ENCODE measurements at regions not wholly inside any gene's neighbourhood (a gene's known extent, or its start where the extent isn't known, plus 50 kb on each side); places are given as distances from the start of the nearest gene placed in this dataset.
A peak's percentile ranks its signal among the peaks of the same experiment; 100 is the strongest.
"Not testable (repeated sequence)": the region's sequence is repeated elsewhere in the genome, so short reads cannot be mapped to it uniquely, and the experiment has no call there.

GRCh38 chr20:40967700-40968099 lies 60.9 kb upstream of the TOP1 start:
- no peak overlapping the region for H3K4me3 ChIP-seq (ENCODE audit: control insufficient read depth in 1 of 7, extremely low read depth in 1 of 7, insufficient read depth in 4 of 7, low read depth in 2 of 7, low read length in 6 of 7)
- H3K27ac ChIP-seq (ENCODE audit: insufficient read depth in 1 of 2, low read depth in 1 of 2, low read length in 2 of 2, poor library complexity in 1 of 2, severe bottlenecking in 2 of 2) = no peak overlapping the region
- peaks cover 0 to 4% (median 0%) of the 10 kb centered on the region in 5 experiments for H3K27me3 ChIP-seq (replicated peaks in 2 of 5; ENCODE audit: control insufficient read depth in 4 of 5, insufficient read depth in 5 of 5, low read length in 4 of 5)
- POLR2A ChIA-PET = no interaction called here
- H3K9me3 ChIP-seq (ENCODE audit: control extremely low read depth in 1 of 5, control insufficient read depth in 4 of 5, insufficient read depth in 2 of 5, low read depth in 1 of 5, low read length in 4 of 5) = no peaks in the 10 kb centered on the region
- H3K36me3 ChIP-seq (ENCODE audit: control insufficient read depth in 4 of 4, insufficient read depth in 4 of 4, low read length in 3 of 4) = no peaks in the 10 kb centered on the region
- DNase-seq = no peak
- peaks cover 0 to 12% (median 10%) of the 10 kb centered on the region in 4 experiments for H3K4me1 ChIP-seq (ENCODE audit: control extremely low read depth in 1 of 4, control insufficient read depth in 4 of 4, insufficient read depth in 4 of 4, low read length in 3 of 4)
- WGBS (ENCODE audit: insufficient coverage) = 88% methylated on average over 1 of the region's 4 CpGs
- CTCF ChIA-PET = interaction anchor here (0.6 to 9.8 kb wide), 27 partner anchors 11 to 1094 kb away, joined by 3 to 165 read pairs (median 5); no protein-coding TSS in a partner anchor

GRCh38 chr20:40968816-40969562 lies 59.6 kb upstream of the TOP1 start:
- WGBS (ENCODE audit: insufficient coverage) = 2% methylated on average over 7 of the region's 28 CpGs
- Histone ChIP-seq H3K4me3 (ENCODE audit: control insufficient read depth in 1 of 7, extremely low read depth in 1 of 7, insufficient read depth in 4 of 7, low read depth in 2 of 7, low read length in 6 of 7) (peak overlapping the region; percentile 34 to 77 (median 64)), H3K4me1 (ENCODE audit: control extremely low read depth in 1 of 4, control insufficient read depth in 4 of 4, insufficient read depth in 4 of 4, low read length in 3 of 4) (peaks cover 0 to 12% (median 8%) of the 10 kb centered on the region in 4 experiments)
- H3K36me3 ChIP-seq (ENCODE audit: control insufficient read depth in 4 of 4, insufficient read depth in 4 of 4, low read length in 3 of 4); H3K27me3 ChIP-seq (replicated peaks in 2 of 5; ENCODE audit: control insufficient read depth in 4 of 5, insufficient read depth in 5 of 5, low read length in 4 of 5); H3K9me3 ChIP-seq (ENCODE audit: control extremely low read depth in 1 of 5, control insufficient read depth in 4 of 5, insufficient read depth in 2 of 5, low read depth in 1 of 5, low read length in 4 of 5); H3K27ac ChIP-seq (ENCODE audit: insufficient read depth in 1 of 2, low read depth in 1 of 2, low read length in 2 of 2, poor library complexity in 1 of 2, severe bottlenecking in 2 of 2): not testable (repeated sequence)
- ChIA-PET CTCF (interaction anchor here (0.6 to 9.8 kb wide), 38 partner anchors 9 to 383 kb away, joined by 3 to 165 read pairs (median 4); no protein-coding TSS in a partner anchor), POLR2A (interaction anchor here (1.0 kb wide), 1 partner anchor 261 kb away, joined by 4 read pairs; no protein-coding TSS in a partner anchor)
- DNase-seq = peak; percentile 81 to 92 (median 89)

- Histone ChIP-seq H3K9me3 (ENCODE audit: control extremely low read depth in 1 of 5, control insufficient read depth in 4 of 5, insufficient read depth in 2 of 5, low read depth in 1 of 5, low read length in 4 of 5) (no peaks in the 10 kb centered on the region), H3K27ac (ENCODE audit: insufficient read depth in 1 of 2, low read depth in 1 of 2, low read length in 2 of 2, poor library complexity in 1 of 2, severe bottlenecking in 2 of 2) (no peak overlapping the region), H3K36me3 (ENCODE audit: control insufficient read depth in 4 of 4, insufficient read depth in 4 of 4, low read length in 3 of 4) (no peaks in the 10 kb centered on the region), H3K4me3 (ENCODE audit: control insufficient read depth in 1 of 7, extremely low read depth in 1 of 7, insufficient read depth in 4 of 7, low read depth in 2 of 7, low read length in 6 of 7) (no peak overlapping the region), H3K27me3 (replicated peaks in 2 of 5; ENCODE audit: control insufficient read depth in 4 of 5, insufficient read depth in 5 of 5, low read length in 4 of 5) (peaks cover 0 to 4% (median 0%) of the 10 kb centered on the region in 5 experiments), H3K4me1 (ENCODE audit: control extremely low read depth in 1 of 4, control insufficient read depth in 4 of 4, insufficient read depth in 4 of 4, low read length in 3 of 4) (peaks cover 0 to 12% (median 8%) of the 10 kb centered on the region in 4 experiments)
- CTCF ChIA-PET = interaction anchor here (1.2 to 9.8 kb wide), 5 partner anchors 21 to 124 kb away, joined by 3 to 165 read pairs (median 4); no protein-coding TSS in a partner anchor
- WGBS (ENCODE audit: insufficient coverage) = 100% methylated on average over 1 of the region's 6 CpGs
- no peak for DNase-seq
- POLR2A ChIA-PET = no interaction called here
Observed at GRCh38 chr20:40970218-40970617, 58.4 kb upstream of the TOP1 start.

- ChIA-PET POLR2A (no interaction called here), CTCF (interaction anchor here (1.1 to 7.6 kb wide), 2 partner anchors 10 to 14 kb away, joined by 3 to 36 read pairs; no protein-coding TSS in a partner anchor)
- no peak for DNase-seq
- Histone ChIP-seq H3K27me3 (replicated peaks in 2 of 5; ENCODE audit: control insufficient read depth in 4 of 5, insufficient read depth in 5 of 5, low read length in 4 of 5) (peaks cover 0 to 4% (median 0%) of the 10 kb centered on the region in 5 experiments), H3K4me1 (ENCODE audit: control extremely low read depth in 1 of 4, control insufficient read depth in 4 of 4, insufficient read depth in 4 of 4, low read length in 3 of 4) (no peaks in the 10 kb centered on the region), H3K9me3 (ENCODE audit: control extremely low read depth in 1 of 5, control insufficient read depth in 4 of 5, insufficient read depth in 2 of 5, low read depth in 1 of 5, low read length in 4 of 5) (peaks cover 0 to 26% (median 3%) of the 10 kb centered on the region in 5 experiments), H3K4me3 (ENCODE audit: control insufficient read depth in 1 of 7, extremely low read depth in 1 of 7, insufficient read depth in 4 of 7, low read depth in 2 of 7, low read length in 6 of 7) (no peak overlapping the region), H3K36me3 (ENCODE audit: control insufficient read depth in 4 of 4, insufficient read depth in 4 of 4, low read length in 3 of 4) (no peaks in the 10 kb centered on the region), H3K27ac (ENCODE audit: insufficient read depth in 1 of 2, low read depth in 1 of 2, low read length in 2 of 2, poor library complexity in 1 of 2, severe bottlenecking in 2 of 2) (no peak overlapping the region)
Observed at GRCh38 chr20:40977218-40977617, 51.4 kb upstream of the TOP1 start.

- POLR2A ChIA-PET = no interaction called here
- no peak for DNase-seq
- Histone ChIP-seq H3K4me3 (ENCODE audit: control insufficient read depth in 1 of 7, extremely low read depth in 1 of 7, insufficient read depth in 4 of 7, low read depth in 2 of 7, low read length in 6 of 7) (no peak overlapping the region), H3K27me3 (replicated peaks in 2 of 5; ENCODE audit: control insufficient read depth in 4 of 5, insufficient read depth in 5 of 5, low read length in 4 of 5) (peaks cover 0 to 4% (median 0%) of the 10 kb centered on the region in 5 experiments), H3K4me1 (ENCODE audit: control extremely low read depth in 1 of 4, control insufficient read depth in 4 of 4, insufficient read depth in 4 of 4, low read length in 3 of 4) (no peaks in the 10 kb centered on the region), H3K36me3 (ENCODE audit: control insufficient read depth in 4 of 4, insufficient read depth in 4 of 4, low read length in 3 of 4) (no peaks in the 10 kb centered on the region), H3K9me3 (ENCODE audit: control extremely low read depth in 1 of 5, control insufficient read depth in 4 of 5, insufficient read depth in 2 of 5, low read depth in 1 of 5, low read length in 4 of 5) (peaks cover 0 to 26% (median 3%) of the 10 kb centered on the region in 5 experiments), H3K27ac (ENCODE audit: insufficient read depth in 1 of 2, low read depth in 1 of 2, low read length in 2 of 2, poor library complexity in 1 of 2, severe bottlenecking in 2 of 2) (no peak overlapping the region)
- WGBS (ENCODE audit: insufficient coverage) = 100% methylated on average over 3 of the region's 3 CpGs
- CTCF ChIA-PET = interaction anchor here (1.6 to 15.5 kb wide), 3 partner anchors 10 to 117 kb away, joined by 5 to 156 read pairs (median 36); no protein-coding TSS in a partner anchor
Observed at GRCh38 chr20:40978761-40979160, 49.9 kb upstream of the TOP1 start.

Measured in common myeloid progenitor, CD34-positive (primary cell).